Activated T-helper 17 cell treated with anti-CD3 and anti-CD28 coated beads, Interleukin-2, amount 50 U/mL, for 72 hours (primary cell): ENCODE measurements at regions not wholly inside any gene's neighbourhood (a gene's known extent, or its start where the extent isn't known, plus 50 kb on each side); places are given as distances from the start of the nearest gene placed in this dataset.
"Not testable (repeated sequence)": the region's sequence is repeated elsewhere in the genome, so short reads cannot be mapped to it uniquely, and the experiment has no call there.

ENCODE experiments used
- ATAC-seq: fragments of 150-1000 bp; cut with Tn5 transposase; replicated peaks from 2 replicates; pipeline ENCODE4 v1.10.0; 2021; ENCODE audit warnings: mild to moderate bottlenecking, moderate library complexity
- H3K27ac Mint-ChIP-seq: one replicate; pipeline ENCODE4 v1.8.0; 2022; ENCODE audit warnings: mixed read lengths
- H3K27me3 Mint-ChIP-seq: one replicate; pipeline ENCODE4 v1.8.0; 2022; ENCODE audit warnings: mixed read lengths
- H3K36me3 Mint-ChIP-seq: one replicate; pipeline ENCODE4 v1.8.0; 2022; ENCODE audit warnings: low read depth, mild to moderate bottlenecking, mixed read lengths
- H3K4me1 Mint-ChIP-seq: one replicate; pipeline ENCODE4 v1.8.0; 2022; ENCODE audit warnings: mixed read lengths
- H3K4me3 Mint-ChIP-seq: one replicate; pipeline ENCODE4 v1.8.0; 2022; ENCODE audit warnings: mild to moderate bottlenecking, mixed read lengths
- H3K9me3 Mint-ChIP-seq: one replicate; pipeline ENCODE4 v1.8.0; 2022; ENCODE audit warnings: mixed read lengths

- H3K36me3 Mint-ChIP-seq, H3K4me1 Mint-ChIP-seq, ATAC-seq, H3K9me3 Mint-ChIP-seq, H3K27me3 Mint-ChIP-seq, H3K27ac Mint-ChIP-seq, H3K4me3 Mint-ChIP-seq: not testable (repeated sequence)
Measured at GRCh38 chr9:97248252-97248651, 59.2 kb upstream of the CCDC180 start.

GRCh38 chr9:97243606-97244005, 63.9 kb upstream of the CCDC180 start:
- no peaks in the 10 kb centered on the region for H3K9me3 Mint-ChIP-seq
- H3K4me3 Mint-ChIP-seq: no peak overlapping the region
- no peak for ATAC-seq
- H3K27me3 Mint-ChIP-seq: no peaks in the 10 kb centered on the region
- peaks cover 6% of the 10 kb centered on the region for H3K4me1 Mint-ChIP-seq
- no peak overlapping the region for H3K27ac Mint-ChIP-seq
- H3K36me3 Mint-ChIP-seq: no peaks in the 10 kb centered on the region

GRCh38 chr9:97241430-97241829, 66.0 kb upstream of the CCDC180 start:
- not testable (repeated sequence) for ATAC-seq, H3K27ac Mint-ChIP-seq, H3K4me1 Mint-ChIP-seq, H3K9me3 Mint-ChIP-seq, H3K27me3 Mint-ChIP-seq, H3K36me3 Mint-ChIP-seq, H3K4me3 Mint-ChIP-seq

GRCh38 chr9:97237951-97238889, 69.2 kb upstream of the CCDC180 start:
- peak; percentile 94 for ATAC-seq
- H3K4me3 Mint-ChIP-seq: peak overlapping the region; percentile 91
- peaks cover 6% of the 10 kb centered on the region for H3K4me1 Mint-ChIP-seq
- H3K36me3 Mint-ChIP-seq: no peaks in the 10 kb centered on the region
- H3K9me3 Mint-ChIP-seq: no peaks in the 10 kb centered on the region
- peak overlapping the region; percentile 83 for H3K27ac Mint-ChIP-seq
- H3K27me3 Mint-ChIP-seq: no peaks in the 10 kb centered on the region

- Mint-ChIP-seq H3K27me3 (no peaks in the 10 kb centered on the region), H3K4me1 (peaks cover 6% of the 10 kb centered on the region), H3K27ac (peak overlapping the region; percentile 83), H3K36me3 (no peaks in the 10 kb centered on the region), H3K9me3 (no peaks in the 10 kb centered on the region), H3K4me3 (peak overlapping the region; percentile 91)
- no peak for ATAC-seq
Measured at GRCh38 chr9:97237311-97237786, 70.1 kb upstream of the CCDC180 start.

GRCh38 chr9:97233009-97233400, 74.5 kb upstream of the CCDC180 start:
- ATAC-seq, H3K9me3 Mint-ChIP-seq, H3K36me3 Mint-ChIP-seq, H3K27me3 Mint-ChIP-seq, H3K27ac Mint-ChIP-seq, H3K4me3 Mint-ChIP-seq, H3K4me1 Mint-ChIP-seq: not testable (repeated sequence)

GRCh38 chr9:97232060-97233008, 75.1 kb upstream of the CCDC180 start:
- H3K27me3 Mint-ChIP-seq, H3K4me3 Mint-ChIP-seq: not testable (repeated sequence)

GRCh38 chr9:97222393-97222792, 85.1 kb upstream of the CCDC180 start:
- not testable (repeated sequence) for ATAC-seq, H3K27ac Mint-ChIP-seq, H3K9me3 Mint-ChIP-seq, H3K36me3 Mint-ChIP-seq, H3K4me1 Mint-ChIP-seq, H3K4me3 Mint-ChIP-seq
- peaks cover 42% of the 10 kb centered on the region for H3K27me3 Mint-ChIP-seq

More at GRCh38 chr9:97232060-97233008, 75.1 kb upstream of the CCDC180 start:
- not testable (repeated sequence) for ATAC-seq, H3K27ac Mint-ChIP-seq, H3K9me3 Mint-ChIP-seq, H3K36me3 Mint-ChIP-seq, H3K4me1 Mint-ChIP-seq

- H3K9me3 Mint-ChIP-seq: not testable (repeated sequence)
Measured at GRCh38 chr9:97221478-97222355, 85.7 kb upstream of the CCDC180 start.

GRCh38 chr9:97220894-97221477, 86.5 kb upstream of the CCDC180 start:
- peak overlapping the region; percentile 88 for H3K4me3 Mint-ChIP-seq
- H3K36me3 Mint-ChIP-seq: no peaks in the 10 kb centered on the region
- ATAC-seq: peak; percentile 26
- H3K27ac Mint-ChIP-seq: no peak overlapping the region
- H3K4me1 Mint-ChIP-seq: peaks cover 5% of the 10 kb centered on the region
- H3K9me3 Mint-ChIP-seq: no peaks in the 10 kb centered on the region
- H3K27me3 Mint-ChIP-seq: peaks cover 42% of the 10 kb centered on the region

More at GRCh38 chr9:97221478-97222355, 85.7 kb upstream of the CCDC180 start:
- ATAC-seq: peak; percentile 96
- H3K27ac Mint-ChIP-seq, H3K4me1 Mint-ChIP-seq, H3K36me3 Mint-ChIP-seq: not testable (repeated sequence)
- H3K27me3 Mint-ChIP-seq: peaks cover 42% of the 10 kb centered on the region
- peak overlapping the region; percentile 88 for H3K4me3 Mint-ChIP-seq

GRCh38 chr9:97220396-97220795, 87.1 kb upstream of the CCDC180 start:
- H3K36me3 Mint-ChIP-seq, ATAC-seq, H3K4me1 Mint-ChIP-seq, H3K27ac Mint-ChIP-seq, H3K9me3 Mint-ChIP-seq: not testable (repeated sequence)
- Mint-ChIP-seq H3K27me3 (peaks cover 45% of the 10 kb centered on the region), H3K4me3 (peak overlapping the region; percentile 88)

GRCh38 chr9:97219443-97220140, 87.9 kb upstream of the CCDC180 start:
- ATAC-seq, H3K27ac Mint-ChIP-seq, H3K9me3 Mint-ChIP-seq, H3K36me3 Mint-ChIP-seq, H3K4me3 Mint-ChIP-seq, H3K4me1 Mint-ChIP-seq: not testable (repeated sequence)
- H3K27me3 Mint-ChIP-seq: peaks cover 46% of the 10 kb centered on the region

GRCh38 chr9:97215127-97215526, 92.3 kb upstream of the CCDC180 start:
- H3K27me3 Mint-ChIP-seq: peaks cover 17% of the 10 kb centered on the region
- H3K27ac Mint-ChIP-seq, H3K4me1 Mint-ChIP-seq, H3K9me3 Mint-ChIP-seq, ATAC-seq, H3K36me3 Mint-ChIP-seq, H3K4me3 Mint-ChIP-seq: not testable (repeated sequence)
